GM18499 (cell line): ENCODE measurements at regions not wholly inside any gene's neighbourhood (a gene's known extent, or its start where the extent isn't known, plus 50 kb on each side); places are given as distances from the start of the nearest gene placed in this dataset.

ENCODE experiments used
- ATAC-seq: cut with Tn5 transposase; IDR thresholded peaks from one replicate; pipeline ENCODE4 v1.9.1; 2021; ENCODE audit warnings: moderate number of reproducible peaks; ENCODE audit not compliant: insufficient read depth, unreplicated experiment

- no peak for ATAC-seq
These were observed 269.9 kb downstream of the NPR3 start for GRCh38 chr5:32981061-32981460.

GRCh38 chr5:32984851-32985610, 273.9 kb downstream of the NPR3 start:
- ATAC-seq = no peak

GRCh38 chr5:32989815-32990214, 278.7 kb downstream of the NPR3 start:
- no peak for ATAC-seq

GRCh38 chr5:32990593-32991420, 279.7 kb downstream of the NPR3 start:
- ATAC-seq = no peak

- ATAC-seq = no peak
These were observed 280.3 kb downstream of the NPR3 start for GRCh38 chr5:32991421-32991815.

- no peak for ATAC-seq
These were observed 285.2 kb downstream of the NPR3 start for GRCh38 chr5:32996336-32996735.

GRCh38 chr5:33008751-33009418, 297.8 kb downstream of the NPR3 start:
- ATAC-seq = no peak

- no peak for ATAC-seq
These were observed 299.7 kb downstream of the NPR3 start for GRCh38 chr5:33010846-33011245.

- ATAC-seq = no peak
These were observed 300.7 kb downstream of the NPR3 start for GRCh38 chr5:33011801-33012200.

- ATAC-seq = no peak
These were observed 312.5 kb downstream of the NPR3 start for GRCh38 chr5:33023649-33024048.

- no peak for ATAC-seq
These were observed 321.4 kb downstream of the NPR3 start for GRCh38 chr5:33032271-33033070.

GRCh38 chr5:33033516-33033915, 322.4 kb downstream of the NPR3 start:
- no peak for ATAC-seq

GRCh38 chr5:33034777-33035176, 323.7 kb downstream of the NPR3 start:
- no peak for ATAC-seq

GRCh38 chr5:33035851-33036527, 324.9 kb downstream of the NPR3 start:
- no peak for ATAC-seq

- no peak for ATAC-seq
These were observed 326.0 kb downstream of the NPR3 start for GRCh38 chr5:33037076-33037475.

- no peak for ATAC-seq
These were observed 330.5 kb downstream of the NPR3 start for GRCh38 chr5:33041586-33041985.

GRCh38 chr5:33043343-33043997, 332.3 kb downstream of the NPR3 start:
- no peak for ATAC-seq

- ATAC-seq = no peak
These were observed 335.0 kb downstream of the NPR3 start for GRCh38 chr5:33046091-33046490.

GRCh38 chr5:33048315-33048714, 337.2 kb downstream of the NPR3 start:
- ATAC-seq = no peak
